Mucosa of rectum (tissue), 2 donors: ENCODE measurements at regions not wholly inside any gene's neighbourhood (a gene's known extent, or its start where the extent isn't known, plus 50 kb on each side); places are given as distances from the start of the nearest gene placed in this dataset.

ENCODE experiments used
- H3K27ac ChIP-seq, 2 donors: one replicate each; pipeline ENCODE4 v1.7.0; 2013; ENCODE audit warnings: inconsistent platforms in 2 of 2, low read depth in 2 of 2, low read length in 2 of 2
- H3K27me3 ChIP-seq, 2 donors: one replicate each; pipeline ENCODE4 v1.7.0; 2013; ENCODE audit warnings: low read length in 2 of 2; ENCODE audit not compliant: control insufficient read depth in 2 of 2, insufficient read depth in 2 of 2
- H3K36me3 ChIP-seq, 2 donors: one replicate each; pipeline ENCODE4 v1.7.0; 2013; ENCODE audit warnings: low read length in 2 of 2; ENCODE audit not compliant: control insufficient read depth in 2 of 2, insufficient read depth in 2 of 2
- H3K4me1 ChIP-seq, 2 donors: one replicate each; pipeline ENCODE4 v1.7.0; 2013; ENCODE audit warnings: low read length in 2 of 2, mild to moderate bottlenecking in 1 of 2; ENCODE audit not compliant: control insufficient read depth in 2 of 2, insufficient read depth in 2 of 2
- H3K4me3 ChIP-seq, 2 donors: one replicate each; pipeline ENCODE4 v1.7.0; 2013; ENCODE audit warnings: low read length in 2 of 2
- H3K9ac ChIP-seq, 2 donors: one replicate each; pipeline ENCODE4 v1.7.0; 2013; ENCODE audit warnings: low read length in 2 of 2, low read depth in 1 of 2, mild to moderate bottlenecking in 1 of 2
- H3K9me3 ChIP-seq, 2 donors: one replicate each; pipeline ENCODE4 v1.7.0; 2013; ENCODE audit warnings: low read length in 2 of 2; ENCODE audit not compliant: control insufficient read depth in 2 of 2
- donor health status: healthy.
- donor health status: Normal muscosa, but diverticular disease.

DNA sequence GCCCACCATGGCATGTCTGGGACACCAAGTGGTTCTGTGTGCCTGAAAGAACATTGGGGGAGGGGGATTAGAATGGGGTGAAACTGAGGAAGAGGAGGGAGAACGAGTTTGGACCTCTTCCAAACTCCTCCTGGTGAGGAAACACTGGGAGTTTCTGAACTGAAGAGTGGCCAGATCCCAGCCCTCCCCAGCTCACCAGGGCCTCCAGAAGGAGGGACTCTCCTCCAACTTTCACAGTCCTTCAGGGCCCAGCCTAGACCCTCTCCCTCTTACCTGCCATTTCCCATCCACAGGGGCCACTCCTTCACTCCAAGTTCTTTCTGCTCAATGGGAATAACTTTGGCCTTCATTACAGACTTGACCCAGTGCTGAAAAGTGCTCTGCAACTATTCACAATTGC is 132.0 kb upstream of the FOXK1 start:
- H3K9me3 ChIP-seq, result no peaks in the 10 kb centered on the region
- no peaks in the 10 kb centered on the region for H3K36me3 ChIP-seq
- no peaks in the 10 kb centered on the region for H3K4me1 ChIP-seq
- no peak overlapping the region for H3K9ac ChIP-seq
- H3K27ac ChIP-seq, result no peak overlapping the region
- H3K4me3 ChIP-seq, result no peak overlapping the region
- no peaks in the 10 kb centered on the region for H3K27me3 ChIP-seq

DNA sequence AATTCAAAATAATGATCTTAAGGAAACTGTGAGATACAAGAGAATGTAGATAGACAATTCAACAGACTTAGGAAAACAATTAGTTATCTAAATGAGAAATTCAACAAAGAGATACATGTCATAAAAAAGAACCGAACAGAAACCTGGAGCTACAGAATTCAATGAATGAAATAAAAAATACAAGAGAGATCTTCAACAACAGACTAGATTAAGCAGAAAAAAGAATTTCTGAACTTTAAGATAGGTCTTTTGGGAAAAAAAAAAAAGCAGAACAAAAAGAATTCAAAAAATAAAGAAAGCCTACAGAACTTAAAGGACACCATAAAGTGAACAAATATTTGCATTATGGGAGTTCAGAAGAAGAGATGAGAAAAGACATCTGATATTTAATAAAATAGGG is 129.1 kb upstream of the FOXK1 start:
- Histone ChIP-seq H3K27me3 (no peaks in the 10 kb centered on the region), H3K4me3 (no peak overlapping the region), H3K27ac (no peak overlapping the region), H3K9me3 (no peaks in the 10 kb centered on the region), H3K4me1 (no peaks in the 10 kb centered on the region), H3K9ac (no peak overlapping the region), H3K36me3 (no peaks in the 10 kb centered on the region)

DNA sequence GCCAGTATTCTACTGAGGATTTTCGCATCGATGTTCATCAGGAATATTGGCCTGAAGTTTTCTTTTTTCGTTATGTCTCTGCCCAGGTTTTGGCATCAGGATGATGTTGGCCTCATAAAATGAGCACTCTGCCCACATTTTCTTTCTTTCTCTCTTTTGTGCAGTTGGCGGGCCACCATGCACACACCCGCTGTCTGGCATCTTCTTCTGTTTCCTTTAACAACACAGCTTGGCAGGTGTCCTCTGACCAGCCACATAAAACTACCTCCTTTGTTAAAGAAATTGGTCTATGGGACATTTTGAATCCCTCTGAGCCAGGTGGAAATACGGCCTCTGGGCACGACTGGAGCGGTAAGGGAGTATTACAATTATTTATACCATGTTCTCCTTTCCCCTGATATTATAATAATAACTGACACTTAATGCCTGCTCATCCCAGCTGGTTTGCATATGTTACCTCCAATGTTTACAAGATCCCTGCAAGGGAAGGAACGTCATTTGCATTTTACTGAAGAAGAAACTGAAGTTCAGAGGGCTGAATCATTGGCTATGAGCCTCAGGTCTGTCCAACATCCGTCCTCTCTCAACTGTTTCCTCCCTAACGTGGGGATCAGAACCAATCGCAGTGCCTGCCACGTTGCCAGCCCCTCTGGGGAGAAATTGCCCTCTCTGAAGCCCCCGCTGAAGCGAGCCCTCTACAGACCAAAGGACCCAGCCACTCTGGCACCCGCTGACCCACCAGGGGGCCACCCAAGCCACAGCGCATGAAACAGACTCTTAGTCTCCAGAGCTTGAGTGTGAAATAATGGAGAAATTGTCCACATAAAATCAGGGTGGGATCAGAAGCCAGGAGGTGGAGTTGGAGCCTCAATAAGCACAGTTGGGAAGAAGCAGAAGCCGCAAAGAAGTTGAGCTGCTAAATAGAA is 125.0 kb upstream of the FOXK1 start:
- Histone ChIP-seq H3K4me3 (no peak overlapping the region), H3K9me3 (no peaks in the 10 kb centered on the region), H3K36me3 (no peaks in the 10 kb centered on the region), H3K27me3 (no peaks in the 10 kb centered on the region), H3K27ac (no peak overlapping the region), H3K9ac (no peak overlapping the region), H3K4me1 (no peaks in the 10 kb centered on the region)

DNA sequence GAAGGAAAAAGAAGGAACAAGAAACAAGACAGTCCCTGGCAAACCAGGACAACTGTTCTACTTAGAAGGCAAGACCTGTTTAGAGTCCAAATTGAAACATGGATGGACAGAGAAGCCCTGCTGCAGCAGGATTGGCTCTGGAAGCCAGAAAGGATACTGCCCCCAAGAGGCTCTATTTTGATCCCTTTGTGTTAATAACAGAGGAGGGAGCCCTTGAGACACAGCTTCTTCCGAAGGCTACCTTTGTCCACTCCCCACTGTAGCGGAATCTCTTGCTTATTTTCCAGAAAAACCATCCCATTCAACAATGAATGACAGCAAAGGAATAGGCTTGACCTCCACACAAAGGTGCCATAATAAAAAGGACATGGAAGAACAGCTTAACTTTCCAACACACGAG is 120.3 kb upstream of the FOXK1 start:
- Histone ChIP-seq H3K36me3 (no peaks in the 10 kb centered on the region), H3K4me1 (no peaks in the 10 kb centered on the region), H3K27me3 (no peaks in the 10 kb centered on the region), H3K9me3 (no peaks in the 10 kb centered on the region), H3K27ac (no peak overlapping the region), H3K4me3 (no peak overlapping the region), H3K9ac (no peak overlapping the region)

DNA sequence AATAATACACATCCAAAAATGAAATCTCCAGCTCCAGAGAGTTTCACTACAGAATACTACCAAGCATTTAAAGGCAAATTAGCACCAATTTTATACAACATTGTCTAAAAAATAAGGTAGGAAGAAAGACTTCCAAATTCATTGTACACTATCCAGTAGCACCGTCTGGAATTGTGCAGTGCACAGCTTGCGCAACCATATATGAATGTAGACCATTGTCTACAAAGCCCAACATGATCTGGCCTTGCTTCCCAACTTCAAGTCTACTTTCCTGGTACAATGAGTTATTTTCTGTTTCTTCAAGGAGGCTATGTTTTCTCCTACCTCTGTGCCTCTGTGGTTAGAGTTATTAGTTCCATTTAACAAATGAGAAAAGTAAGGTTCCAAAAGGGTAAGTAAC is 115.4 kb upstream of the FOXK1 start:
- Histone ChIP-seq H3K36me3 (no peaks in the 10 kb centered on the region), H3K4me3 (no peak overlapping the region), H3K4me1 (no peaks in the 10 kb centered on the region), H3K9ac (no peak overlapping the region), H3K9me3 (no peaks in the 10 kb centered on the region), H3K27me3 (no peaks in the 10 kb centered on the region), H3K27ac (no peak overlapping the region)

DNA sequence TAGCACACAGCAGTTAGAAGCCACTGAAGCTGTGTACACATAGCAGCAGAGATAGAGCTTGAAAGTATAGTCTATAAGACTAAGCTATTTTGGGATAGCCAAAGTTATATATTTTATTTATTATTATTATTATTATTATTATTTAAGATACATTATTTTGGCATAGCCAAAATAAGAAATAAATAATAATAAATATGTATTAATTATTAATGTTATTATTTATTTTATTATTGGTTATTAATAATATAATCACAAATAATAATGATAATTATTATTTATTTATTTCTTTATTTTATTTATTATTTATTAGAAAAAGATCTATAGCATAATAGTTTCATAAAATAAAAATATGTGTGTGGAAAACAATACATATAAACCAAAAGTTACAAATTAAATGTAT is 107.2 kb upstream of the FOXK1 start:
- no peak overlapping the region for H3K4me3 ChIP-seq
- H3K9me3 ChIP-seq, result no peaks in the 10 kb centered on the region
- H3K27ac ChIP-seq, result no peak overlapping the region
- H3K9ac ChIP-seq, result no peak overlapping the region
- no peaks in the 10 kb centered on the region for H3K4me1 ChIP-seq
- no peaks in the 10 kb centered on the region for H3K36me3 ChIP-seq
- H3K27me3 ChIP-seq, result no peaks in the 10 kb centered on the region

DNA sequence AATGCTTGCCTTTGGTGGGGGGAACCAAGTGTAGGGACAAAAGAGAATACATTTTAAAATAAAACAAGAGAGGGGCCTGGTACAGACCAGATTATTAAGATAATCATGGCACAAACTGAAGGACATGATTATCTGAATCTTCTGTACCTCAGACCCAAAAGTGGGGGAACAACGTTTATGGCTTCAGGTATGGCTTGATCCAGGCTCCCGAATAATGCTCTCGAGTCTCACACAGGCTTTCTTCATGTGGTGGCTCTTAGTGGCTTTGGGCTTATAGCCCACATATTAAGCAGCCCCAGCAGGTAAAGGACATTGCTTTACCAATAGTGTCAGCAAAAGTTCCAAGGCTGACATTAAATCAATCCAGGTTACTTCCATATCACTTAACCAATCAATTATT is 106.8 kb upstream of the FOXK1 start:
- no peaks in the 10 kb centered on the region for H3K27me3 ChIP-seq
- H3K27ac ChIP-seq, result no peak overlapping the region
- no peaks in the 10 kb centered on the region for H3K36me3 ChIP-seq
- no peak overlapping the region for H3K9ac ChIP-seq
- H3K4me1 ChIP-seq, result no peaks in the 10 kb centered on the region
- H3K9me3 ChIP-seq, result no peaks in the 10 kb centered on the region
- H3K4me3 ChIP-seq, result no peak overlapping the region

DNA sequence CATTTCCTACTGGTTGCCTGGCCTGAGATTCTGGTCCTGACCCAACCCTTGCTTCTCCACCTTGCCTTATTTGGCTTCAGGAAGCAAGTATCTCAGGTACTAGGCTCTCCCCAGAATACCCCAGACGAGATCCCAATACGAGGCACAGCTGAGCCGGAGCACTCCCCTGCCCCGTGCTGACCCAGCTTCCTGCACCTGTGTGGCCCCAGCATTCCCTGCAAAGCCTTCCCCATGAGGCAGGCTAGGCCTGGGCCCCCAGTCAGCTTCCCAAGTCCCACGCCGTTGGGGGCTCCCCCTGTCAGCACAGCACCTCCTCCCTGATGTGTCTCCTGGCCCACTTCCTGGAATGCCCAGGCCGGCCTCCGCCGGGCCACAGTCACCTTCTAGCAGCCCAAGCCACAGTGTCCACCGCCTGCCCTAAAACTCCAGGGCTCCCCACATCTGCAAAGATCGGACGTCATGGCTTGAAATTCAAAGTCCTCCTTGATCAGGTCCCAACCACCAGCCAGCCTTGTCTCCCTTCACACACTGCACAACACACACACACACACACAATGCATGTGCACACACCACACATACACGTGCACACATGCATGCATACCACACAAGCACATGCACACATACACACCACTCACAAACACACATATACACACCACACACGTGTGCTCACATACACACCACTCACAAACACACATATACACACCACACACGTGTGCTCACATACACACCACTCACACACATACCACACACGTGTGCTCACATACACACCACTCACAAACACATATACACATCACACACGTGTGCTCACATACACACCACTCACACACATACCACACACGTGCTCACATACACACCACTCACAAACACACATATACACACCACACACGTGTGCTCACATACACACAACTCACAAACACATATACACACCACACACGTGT is 78.9 kb upstream of the FOXK1 start:
- no peak overlapping the region for H3K27ac ChIP-seq
- H3K4me3 ChIP-seq, result no peak overlapping the region
- H3K4me1 ChIP-seq, result no peaks in the 10 kb centered on the region
- H3K27me3 ChIP-seq, result no peaks in the 10 kb centered on the region
- no peaks in the 10 kb centered on the region for H3K9me3 ChIP-seq
- H3K36me3 ChIP-seq, result no peaks in the 10 kb centered on the region
- no peak overlapping the region for H3K9ac ChIP-seq

DNA sequence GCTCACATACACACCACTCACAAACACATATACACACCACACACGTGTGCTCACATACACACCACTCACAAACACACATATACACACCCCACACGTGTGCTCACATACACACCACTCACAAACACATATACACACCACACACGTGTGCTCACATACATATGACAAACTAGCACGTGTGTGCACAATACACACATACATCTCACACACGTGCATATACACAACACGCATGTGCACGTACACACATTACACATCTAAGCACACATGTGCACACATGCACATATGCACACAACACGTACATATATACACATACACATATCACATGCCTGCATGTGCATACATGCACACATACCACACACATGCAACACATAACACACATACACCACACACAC is 78.3 kb upstream of the FOXK1 start:
- Histone ChIP-seq H3K36me3 (no peaks in the 10 kb centered on the region), H3K27ac (no peak overlapping the region)

DNA sequence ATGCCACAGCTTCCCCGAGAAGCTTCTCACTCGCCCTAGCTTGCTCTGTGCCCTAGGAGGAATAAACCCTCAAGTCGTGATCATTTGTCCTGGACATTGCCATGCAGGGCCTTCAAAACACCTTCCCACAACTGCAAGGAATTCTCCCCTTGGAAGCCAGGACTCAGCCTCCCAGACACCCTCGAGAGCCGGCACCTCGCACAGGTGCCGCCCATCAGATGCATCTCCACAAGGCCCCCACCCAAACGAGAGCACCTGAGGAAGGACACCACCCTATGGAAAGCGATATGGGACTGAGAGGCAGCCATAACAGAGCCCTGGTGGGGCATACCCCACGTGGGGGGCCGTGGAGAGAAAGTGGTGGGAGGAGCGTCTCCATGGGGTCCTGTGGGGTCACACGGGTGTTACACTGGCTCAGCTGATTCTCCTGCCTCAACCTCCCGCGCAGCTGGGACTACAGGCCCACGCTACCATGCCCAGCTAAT is 77.6 kb upstream of the FOXK1 start:
- Histone ChIP-seq H3K27me3 (no peaks in the 10 kb centered on the region), H3K36me3 (no peaks in the 10 kb centered on the region), H3K4me3 (no peak overlapping the region), H3K9ac (no peak overlapping the region), H3K9me3 (no peaks in the 10 kb centered on the region), H3K4me1 (no peaks in the 10 kb centered on the region), H3K27ac (no peak overlapping the region)

More for the DNA sequence above, 78.3 kb upstream of the FOXK1 start:
- H3K9ac ChIP-seq, result no peak overlapping the region
- H3K9me3 ChIP-seq, result no peaks in the 10 kb centered on the region
- no peak overlapping the region for H3K4me3 ChIP-seq
- no peaks in the 10 kb centered on the region for H3K4me1 ChIP-seq
- no peaks in the 10 kb centered on the region for H3K27me3 ChIP-seq
